K562 (cell line): ENCODE measurements at regions not wholly inside any gene's neighbourhood (a gene's known extent, or its start where the extent isn't known, plus 50 kb on each side); places are given as distances from the start of the nearest gene placed in this dataset.

Experiments used
- MAFK ChIP-seq: IDR thresholded peaks from 2 replicates; pipeline ENCODE4 v1.6.1; 2011; ENCODE audit warnings: low read length, improper control_type of control experiment
- MAX ChIP-seq: sonication (generic); formaldehyde crosslinking; IDR thresholded peaks from 2 replicates; pipeline ENCODE4 v1.9.0; 2022; ENCODE audit warnings: mild to moderate bottlenecking, missing genetic modification reagents
- POLR2A ChIP-seq: fragments of 450-650 bp; conservative IDR thresholded peaks from 2 replicates; pipeline ENCODE4 v1.6.1; 2016
- TEAD4 ChIP-seq, 2 experiments: sonication (generic) in 1 of 2; formaldehyde crosslinking in 1 of 2; IDR thresholded peaks; 2 replicates each; pipeline versions ENCODE4 v1.6.1 to v1.8.0; 2012 to 2022; ENCODE audit warnings: borderline replicate concordance in 1 of 2, inconsistent platforms in 1 of 2, low read length in 1 of 2, mild to moderate bottlenecking in 1 of 2, missing genetic modification reagents in 1 of 2
- YY1 ChIP-seq, 3 experiments: IDR thresholded peaks; 2 replicates each; pipeline ENCODE4 v1.6.1; 2011; ENCODE audit warnings: low read length in 2 of 3, mild to moderate bottlenecking in 2 of 3, moderate library complexity in 2 of 3, borderline replicate concordance in 1 of 3, control low read depth in 1 of 3, low read depth in 1 of 3; ENCODE audit not compliant: insufficient read depth in 3 of 3, insufficient replicate concordance in 2 of 3, control insufficient read depth in 1 of 3, insufficient read length in 1 of 3; ENCODE audit errors: extremely low read depth in 1 of 3

- no peak for TF ChIP-seq YY1 (IDR thresholded peaks at IDR 0.05; ENCODE audit: borderline replicate concordance in 1 of 3, control insufficient read depth in 1 of 3, extremely low read depth in 1 of 3, insufficient read depth in 3 of 3, insufficient read length in 1 of 3, insufficient replicate concordance in 2 of 3, low read depth in 1 of 3, low read length in 2 of 3)
- no peak for TF ChIP-seq POLR2A
- no peak for TF ChIP-seq MAFK
- no peak for TF ChIP-seq TEAD4 (IDR thresholded peaks at IDR 0.05; ENCODE audit: low read length)
- no peak for TF ChIP-seq TEAD4 (CRISPR knock-in tag; IDR thresholded peaks at IDR 0.05; ENCODE audit: borderline replicate concordance)
- TF ChIP-seq MAX = no peak
These were observed 427.1 kb upstream of the C2CD4B start for GRCh38 chr15:62591842-62592838.
